ENCODE measurements at regions not wholly inside any gene's neighbourhood (a gene's known extent, or its start where the extent isn't known, plus 50 kb on each side); places are given as distances from the start of the nearest gene placed in this dataset.
"Not testable (repeated sequence)": the region's sequence is repeated elsewhere in the genome, so short reads cannot be mapped to it uniquely, and the experiment has no call there.

DNA sequence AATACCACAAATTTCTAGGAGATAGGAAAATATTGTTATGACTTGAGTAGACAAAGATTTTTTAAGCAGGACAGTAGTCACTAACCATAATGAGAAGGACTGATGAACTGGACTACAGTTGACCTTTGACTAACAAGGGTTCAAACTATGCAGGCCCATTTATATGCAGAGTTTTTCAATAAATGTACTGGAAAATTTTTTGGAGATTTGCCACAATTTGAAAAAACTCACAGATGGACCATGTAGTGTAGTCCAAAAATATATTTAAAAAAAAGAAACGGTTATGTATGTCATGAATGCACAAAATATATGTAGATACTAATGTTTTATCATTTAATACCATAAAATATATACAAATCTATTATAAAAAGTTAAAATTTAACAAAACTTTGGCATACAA, 151.8 kb downstream of the LRRN1 start:
- H3K4me1 ChIP-seq (replicated peaks in 1 of 2): no peaks in the 10 kb centered on the region
- H3K27me3 ChIP-seq: no peaks in the 10 kb centered on the region
- no peak overlapping the region for H3K4me3 ChIP-seq
- no peak for TF ChIP-seq POLR2A (IDR thresholded peaks at IDR 0.05)
- TF ChIP-seq, protein P1, sequence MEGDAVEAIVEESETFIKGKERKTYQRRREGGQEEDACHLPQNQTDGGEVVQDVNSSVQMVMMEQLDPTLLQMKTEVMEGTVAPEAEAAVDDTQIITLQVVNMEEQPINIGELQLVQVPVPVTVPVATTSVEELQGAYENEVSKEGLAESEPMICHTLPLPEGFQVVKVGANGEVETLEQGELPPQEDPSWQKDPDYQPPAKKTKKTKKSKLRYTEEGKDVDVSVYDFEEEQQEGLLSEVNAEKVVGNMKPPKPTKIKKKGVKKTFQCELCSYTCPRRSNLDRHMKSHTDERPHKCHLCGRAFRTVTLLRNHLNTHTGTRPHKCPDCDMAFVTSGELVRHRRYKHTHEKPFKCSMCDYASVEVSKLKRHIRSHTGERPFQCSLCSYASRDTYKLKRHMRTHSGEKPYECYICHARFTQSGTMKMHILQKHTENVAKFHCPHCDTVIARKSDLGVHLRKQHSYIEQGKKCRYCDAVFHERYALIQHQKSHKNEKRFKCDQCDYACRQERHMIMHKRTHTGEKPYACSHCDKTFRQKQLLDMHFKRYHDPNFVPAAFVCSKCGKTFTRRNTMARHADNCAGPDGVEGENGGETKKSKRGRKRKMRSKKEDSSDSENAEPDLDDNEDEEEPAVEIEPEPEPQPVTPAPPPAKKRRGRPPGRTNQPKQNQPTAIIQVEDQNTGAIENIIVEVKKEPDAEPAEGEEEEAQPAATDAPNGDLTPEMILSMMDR (IDR thresholded peaks at IDR 0.05): no peak
- no peaks in the 10 kb centered on the region for H3K36me3 ChIP-seq (replicated peaks in 1 of 2)
- intact Hi-C loops (cut with DNase I): no loop called here
- no peak for DNase-seq
- no peak overlapping the region for H3K27ac ChIP-seq
- 0 to 62% (median 15%) methylated on average over 1 of the region's 1 CpG for WGBS, 4 donors
- H3K9me3 ChIP-seq (replicated peaks in 1 of 3): peaks cover 0 to 4% (median 0%) of the 10 kb centered on the region in 3 donors

DNA sequence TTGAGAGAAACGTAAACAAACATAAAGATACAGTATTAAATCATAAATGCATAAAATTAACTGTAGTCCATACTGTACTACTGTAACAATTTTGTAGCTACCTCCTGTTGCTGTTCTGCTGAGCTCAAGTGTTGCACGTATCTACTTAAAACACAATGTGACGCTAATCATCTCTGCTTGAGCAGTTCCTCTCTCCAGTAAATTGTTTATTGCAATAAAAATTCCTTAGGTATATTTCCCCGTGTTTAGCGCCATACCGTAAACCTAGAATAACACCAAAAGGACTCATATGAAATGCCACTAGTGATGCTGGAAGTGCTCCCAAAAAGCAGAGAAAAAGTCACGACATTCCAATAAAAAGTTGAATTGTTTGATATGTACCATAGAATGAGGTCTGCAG, 152.3 kb downstream of the LRRN1 start:
- Histone ChIP-seq H3K27me3 (no peaks in the 10 kb centered on the region), H3K36me3 (replicated peaks in 1 of 2) (no peaks in the 10 kb centered on the region), H3K27ac (no peak overlapping the region), H3K9me3 (replicated peaks in 1 of 3) (peaks cover 0 to 4% (median 0%) of the 10 kb centered on the region in 3 donors), H3K4me1 (replicated peaks in 1 of 2) (no peaks in the 10 kb centered on the region), H3K4me3 (no peak overlapping the region)
- TF ChIP-seq, protein P1 (IDR thresholded peaks at IDR 0.05): no peak
- no peak for TF ChIP-seq POLR2A (IDR thresholded peaks at IDR 0.05)
- no peak for DNase-seq
- WGBS, 4 donors: 89 to 92% (median 91%) methylated on average over 7 of the region's 7 CpGs
- intact Hi-C loops (cut with DNase I): no loop called here

DNA sequence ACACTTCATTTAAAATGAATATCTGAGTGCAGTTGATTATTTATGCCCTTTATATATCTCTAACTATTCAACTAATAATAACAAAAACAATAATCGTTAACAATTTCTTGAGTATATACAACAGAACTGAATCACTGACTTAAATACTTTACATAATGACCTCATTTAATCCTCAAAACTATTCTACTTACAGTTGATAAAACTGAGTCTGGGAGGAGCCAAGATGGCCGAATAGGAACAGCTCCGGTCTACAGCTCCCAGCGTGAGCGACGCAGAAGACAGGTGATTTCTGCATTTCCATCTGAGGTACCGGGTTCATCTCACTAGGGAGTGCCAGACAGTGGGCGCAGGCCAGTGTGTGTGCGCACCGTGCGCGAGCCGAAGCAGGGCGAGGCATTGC, 163.6 kb downstream of the LRRN1 start:
- H3K4me1 ChIP-seq (replicated peaks in 1 of 2); intact Hi-C loops (cut with DNase I); H3K4me3 ChIP-seq; H3K9me3 ChIP-seq (replicated peaks in 1 of 3); H3K27ac ChIP-seq; H3K36me3 ChIP-seq (replicated peaks in 1 of 2); H3K27me3 ChIP-seq; DNase-seq: not testable (repeated sequence)
- 73 to 95% (median 81%) methylated on average over 6 to 7 of the region's 14 CpGs for WGBS, 4 donors

DNA sequence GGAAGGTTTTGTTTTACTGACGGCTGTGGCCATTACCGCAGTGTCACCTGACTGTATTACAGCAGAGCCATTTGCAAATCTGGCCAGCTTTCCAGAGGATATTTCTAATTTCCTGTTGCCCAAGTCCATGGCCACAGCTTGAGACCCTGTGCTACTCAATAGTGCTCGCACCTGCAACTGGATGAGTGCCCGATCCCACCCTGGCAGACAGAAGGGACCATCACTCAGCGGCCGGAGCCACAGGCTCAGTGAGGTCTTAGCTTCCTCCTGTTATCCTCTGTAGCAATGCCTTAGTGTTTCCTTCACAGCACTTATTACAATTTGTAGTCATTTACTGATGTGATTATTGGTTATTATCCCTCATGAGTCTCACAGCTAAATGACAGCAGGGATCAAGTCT, 184.8 kb downstream of the LRRN1 start:
- no peaks in the 10 kb centered on the region for H3K9me3 ChIP-seq (replicated peaks in 1 of 3)
- TF ChIP-seq, protein P1 (IDR thresholded peaks at IDR 0.05): no peak
- no peak for TF ChIP-seq POLR2A (IDR thresholded peaks at IDR 0.05)
- H3K27ac ChIP-seq: no peak overlapping the region
- no peaks in the 10 kb centered on the region for H3K36me3 ChIP-seq (replicated peaks in 1 of 2)
- 87 to 100% (median 93%) methylated on average over 6 of the region's 6 CpGs for WGBS, 4 donors
- DNase-seq: no peak
- no peak overlapping the region for H3K4me3 ChIP-seq
- H3K4me1 ChIP-seq (replicated peaks in 1 of 2): no peaks in the 10 kb centered on the region
- intact Hi-C loops (cut with DNase I): no loop called here
- no peaks in the 10 kb centered on the region for H3K27me3 ChIP-seq

DNA sequence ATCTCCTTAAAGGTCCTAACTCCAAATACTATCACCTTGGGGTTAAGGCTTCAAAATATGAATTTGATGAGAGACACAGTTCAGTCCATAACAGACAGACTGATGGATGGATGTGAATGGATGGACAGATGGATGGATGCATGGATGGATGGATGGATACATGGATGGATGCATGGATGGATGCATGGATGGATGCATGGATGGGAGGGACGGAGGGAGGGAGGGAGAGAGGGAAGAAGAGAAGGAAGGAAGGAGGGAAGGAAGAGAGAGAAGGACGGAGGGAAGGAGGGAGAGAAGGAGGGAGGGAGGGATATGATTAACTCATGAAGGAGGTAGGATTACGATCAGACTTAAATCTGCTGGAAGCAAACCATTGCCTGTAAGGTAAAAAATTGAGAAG, 192.4 kb downstream of the LRRN1 start:
- WGBS, 4 donors: 85 to 94% (median 91%) methylated on average over 3 of the region's 3 CpGs
- Histone ChIP-seq H3K4me1 (replicated peaks in 1 of 2) (no peaks in the 10 kb centered on the region), H3K9me3 (replicated peaks in 1 of 3) (no peaks in the 10 kb centered on the region), H3K27me3 (no peaks in the 10 kb centered on the region), H3K4me3 (no peak overlapping the region), H3K36me3 (replicated peaks in 1 of 2) (no peaks in the 10 kb centered on the region), H3K27ac (no peak overlapping the region)
- no peak for TF ChIP-seq POLR2A (IDR thresholded peaks at IDR 0.05)
- TF ChIP-seq, protein P1 (IDR thresholded peaks at IDR 0.05): no peak
- intact Hi-C loops (cut with DNase I): no loop called here
- DNase-seq: no peak
